ENCODE measurements at regions not wholly inside any gene's neighbourhood (a gene's known extent, or its start where the extent isn't known, plus 50 kb on each side); places are given as distances from the start of the nearest gene placed in this dataset.

GRCh38 chr10:129223363-129223762, 243.7 kb upstream of the MGMT start:
- no peaks in the 10 kb centered on the region for H3K9me3 ChIP-seq
- H3K27me3 ChIP-seq (ENCODE audit: insufficient read depth in 3 of 3, low read length in 2 of 3), result no peaks in the 10 kb centered on the region
- no peaks in the 10 kb centered on the region for H3K36me3 ChIP-seq (ENCODE audit: insufficient read depth in 1 of 2, low read depth in 1 of 2)
- WGBS, 3 donors, result 84 to 91% (median 91%) methylated on average over 6 of the region's 6 CpGs
- no peaks in the 10 kb centered on the region for H3K4me1 ChIP-seq
- DNase-seq (no peak), ATAC-seq (no peak)
- H3K27ac ChIP-seq, result no peak overlapping the region
- TF ChIP-seq, protein P1, sequence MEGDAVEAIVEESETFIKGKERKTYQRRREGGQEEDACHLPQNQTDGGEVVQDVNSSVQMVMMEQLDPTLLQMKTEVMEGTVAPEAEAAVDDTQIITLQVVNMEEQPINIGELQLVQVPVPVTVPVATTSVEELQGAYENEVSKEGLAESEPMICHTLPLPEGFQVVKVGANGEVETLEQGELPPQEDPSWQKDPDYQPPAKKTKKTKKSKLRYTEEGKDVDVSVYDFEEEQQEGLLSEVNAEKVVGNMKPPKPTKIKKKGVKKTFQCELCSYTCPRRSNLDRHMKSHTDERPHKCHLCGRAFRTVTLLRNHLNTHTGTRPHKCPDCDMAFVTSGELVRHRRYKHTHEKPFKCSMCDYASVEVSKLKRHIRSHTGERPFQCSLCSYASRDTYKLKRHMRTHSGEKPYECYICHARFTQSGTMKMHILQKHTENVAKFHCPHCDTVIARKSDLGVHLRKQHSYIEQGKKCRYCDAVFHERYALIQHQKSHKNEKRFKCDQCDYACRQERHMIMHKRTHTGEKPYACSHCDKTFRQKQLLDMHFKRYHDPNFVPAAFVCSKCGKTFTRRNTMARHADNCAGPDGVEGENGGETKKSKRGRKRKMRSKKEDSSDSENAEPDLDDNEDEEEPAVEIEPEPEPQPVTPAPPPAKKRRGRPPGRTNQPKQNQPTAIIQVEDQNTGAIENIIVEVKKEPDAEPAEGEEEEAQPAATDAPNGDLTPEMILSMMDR (IDR thresholded peaks at IDR 0.05), result no peak
- intact Hi-C loops (cut with DNase I), result no loop called here
- no peak overlapping the region for H3K4me3 ChIP-seq

- TF ChIP-seq, protein P1 (IDR thresholded peaks at IDR 0.05), result no peak
- no peak overlapping the region for H3K27ac ChIP-seq
- H3K4me1 ChIP-seq, result no peaks in the 10 kb centered on the region
- no peaks in the 10 kb centered on the region for H3K36me3 ChIP-seq (ENCODE audit: insufficient read depth in 1 of 2, low read depth in 1 of 2)
- ATAC-seq (no peak), DNase-seq (no peak)
- no peak overlapping the region for H3K4me3 ChIP-seq
- intact Hi-C loops (cut with DNase I), result no loop called here
- no peaks in the 10 kb centered on the region for H3K9me3 ChIP-seq
- 92 to 99% (median 93%) methylated on average over 4 of the region's 4 CpGs for WGBS, 3 donors
- no peaks in the 10 kb centered on the region for H3K27me3 ChIP-seq (ENCODE audit: insufficient read depth in 3 of 3, low read length in 2 of 3)
These were observed 243.0 kb upstream of the MGMT start for GRCh38 chr10:129224065-129224464.

GRCh38 chr10:129231821-129232220, 235.2 kb upstream of the MGMT start:
- H3K4me3 ChIP-seq, result no peak overlapping the region
- TF ChIP-seq, protein P1 (IDR thresholded peaks at IDR 0.05), result no peak
- ATAC-seq (no peak), DNase-seq (no peak)
- H3K4me1 ChIP-seq, result no peaks in the 10 kb centered on the region
- H3K36me3 ChIP-seq (ENCODE audit: insufficient read depth in 1 of 2, low read depth in 1 of 2), result no peaks in the 10 kb centered on the region
- H3K27me3 ChIP-seq (ENCODE audit: insufficient read depth in 3 of 3, low read length in 2 of 3), result no peaks in the 10 kb centered on the region
- H3K27ac ChIP-seq, result no peak overlapping the region
- intact Hi-C loops (cut with DNase I), result no loop called here
- no peaks in the 10 kb centered on the region for H3K9me3 ChIP-seq
- 95 to 96% (median 95%) methylated on average over 9 of the region's 9 CpGs for WGBS, 3 donors

DNA sequence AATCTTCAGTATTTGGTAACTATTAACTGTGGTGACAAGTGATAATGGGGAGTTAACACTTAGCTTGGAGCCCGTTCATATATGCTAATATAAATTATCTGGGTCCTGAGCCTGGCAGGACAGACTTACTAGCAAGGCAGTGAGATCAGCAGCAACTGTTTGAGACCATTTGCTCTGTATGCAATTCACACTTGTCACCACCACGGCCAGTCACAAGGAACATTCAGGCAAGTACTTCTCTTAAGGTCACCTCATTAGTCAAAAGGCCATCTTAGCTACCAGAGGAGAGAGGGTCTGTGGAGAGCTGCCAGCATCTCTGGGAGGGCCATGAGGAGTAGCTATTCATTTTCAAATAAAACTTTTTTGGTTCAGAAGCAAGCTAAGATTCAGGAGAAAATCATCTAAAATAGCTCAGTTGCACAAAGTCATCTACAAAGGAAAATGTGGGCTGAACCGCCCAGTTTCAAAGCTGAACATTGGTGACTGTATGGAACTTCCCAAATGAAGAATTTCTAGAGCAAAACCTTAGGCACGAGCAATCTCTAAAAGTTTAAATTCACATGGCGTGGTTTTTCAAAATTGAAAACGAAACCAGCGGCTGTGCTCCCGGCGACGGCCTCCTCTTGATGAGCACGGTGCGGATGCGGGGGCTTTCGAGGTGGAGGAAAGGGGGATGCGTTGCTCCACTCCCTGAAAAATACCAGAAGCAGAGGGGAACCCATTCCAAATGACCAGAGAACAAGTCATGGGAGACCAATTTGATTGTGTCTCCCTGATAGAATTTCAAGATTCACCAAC, 233.5 kb upstream of the MGMT start:
- Histone ChIP-seq H3K27me3 (ENCODE audit: insufficient read depth in 3 of 3, low read length in 2 of 3) (no peaks in the 10 kb centered on the region), H3K27ac (no peak overlapping the region), H3K4me3 (no peak overlapping the region), H3K36me3 (ENCODE audit: insufficient read depth in 1 of 2, low read depth in 1 of 2) (no peaks in the 10 kb centered on the region), H3K9me3 (no peaks in the 10 kb centered on the region), H3K4me1 (no peaks in the 10 kb centered on the region)
- ATAC-seq (no peak), DNase-seq (no peak)
- intact Hi-C loops (cut with DNase I), result no loop called here
- WGBS, 3 donors, result 76 to 86% (median 85%) methylated on average over 15 of the region's 15 CpGs
- TF ChIP-seq, protein P1 (IDR thresholded peaks at IDR 0.05), result no peak

- ATAC-seq (no peak), DNase-seq (no peak)
- no peaks in the 10 kb centered on the region for H3K36me3 ChIP-seq (ENCODE audit: insufficient read depth in 1 of 2, low read depth in 1 of 2)
- intact Hi-C loops (cut with DNase I), result no loop called here
- WGBS, 3 donors, result 85 to 86% (median 86%) methylated on average over 17 of the region's 17 CpGs
- no peaks in the 10 kb centered on the region for H3K9me3 ChIP-seq
- TF ChIP-seq, protein P1 (IDR thresholded peaks at IDR 0.05), result no peak
- no peak overlapping the region for H3K4me3 ChIP-seq
- H3K4me1 ChIP-seq, result no peaks in the 10 kb centered on the region
- no peaks in the 10 kb centered on the region for H3K27me3 ChIP-seq (ENCODE audit: insufficient read depth in 3 of 3, low read length in 2 of 3)
- no peak overlapping the region for H3K27ac ChIP-seq
These were observed 230.8 kb upstream of the MGMT start for GRCh38 chr10:129236274-129236691.
